Hepatocyte (in vitro differentiated cells): ENCODE measurements at regions not wholly inside any gene's neighbourhood (a gene's known extent, or its start where the extent isn't known, plus 50 kb on each side); places are given as distances from the start of the nearest gene placed in this dataset.

Experiments used
- CTCF ChIP-seq: fragments of 200-600 bp; sonication (generic); IDR thresholded peaks from 2 replicates; pipeline ENCODE4 v1.5.1; 2016; ENCODE audit warnings: antibody characterized with exemption, mild to moderate bottlenecking; ENCODE audit not compliant: poor library complexity
- EZH2 ChIP-seq: fragments of 200-600 bp; sonication (generic); IDR thresholded peaks from 2 replicates; pipeline ENCODE4 v1.6.1; 2016; ENCODE audit warnings: antibody characterized with exemption, mild to moderate bottlenecking, borderline replicate concordance

GRCh38 chr7:67635271-67635670 is 638.6 kb downstream of the TYW1 start:
- no peak for TF ChIP-seq CTCF
- no peak for TF ChIP-seq EZH2
